HG03571 (cell line): ENCODE measurements at regions not wholly inside any gene's neighbourhood (a gene's known extent, or its start where the extent isn't known, plus 50 kb on each side); places are given as distances from the start of the nearest gene placed in this dataset.
"Not testable (repeated sequence)": the region's sequence is repeated elsewhere in the genome, so short reads cannot be mapped to it uniquely, and the experiment has no call there.

Source experiments
- ATAC-seq: cut with Tn5 transposase; IDR thresholded peaks from one replicate; pipeline ENCODE4 v1.9.1; 2021; ENCODE audit not compliant: unreplicated experiment

- ATAC-seq, result peak; percentile 81
Observed at GRCh38 chr7:150189963-150190362, 133.2 kb upstream of the LRRC61 start.

GRCh38 chr7:150192541-150192940 lies 130.6 kb upstream of the LRRC61 start:
- ATAC-seq, result not testable (repeated sequence)

- not testable (repeated sequence) for ATAC-seq
Observed at GRCh38 chr7:150193866-150194265, 129.3 kb upstream of the LRRC61 start.
